C4-2B (cell line): ENCODE measurements at regions not wholly inside any gene's neighbourhood (a gene's known extent, or its start where the extent isn't known, plus 50 kb on each side); places are given as distances from the start of the nearest gene placed in this dataset.

Experiments
- CTCF ChIP-seq: fragments of 450-650 bp; conservative IDR thresholded peaks from 2 replicates; pipeline ENCODE4 v1.5.1; 2017; ENCODE audit warnings: mild to moderate bottlenecking
- ZFX ChIP-seq: fragments of 450-650 bp; IDR thresholded peaks from 2 replicates; pipeline ENCODE4 v1.6.1; 2017

GRCh38 chr1:22234476-22235030 is 91.7 kb upstream of the WNT4 start:
- TF ChIP-seq CTCF (no peak), ZFX (no peak)
